ENCODE measurements at regions not wholly inside any gene's neighbourhood (a gene's known extent, or its start where the extent isn't known, plus 50 kb on each side); places are given as distances from the start of the nearest gene placed in this dataset.

DNA sequence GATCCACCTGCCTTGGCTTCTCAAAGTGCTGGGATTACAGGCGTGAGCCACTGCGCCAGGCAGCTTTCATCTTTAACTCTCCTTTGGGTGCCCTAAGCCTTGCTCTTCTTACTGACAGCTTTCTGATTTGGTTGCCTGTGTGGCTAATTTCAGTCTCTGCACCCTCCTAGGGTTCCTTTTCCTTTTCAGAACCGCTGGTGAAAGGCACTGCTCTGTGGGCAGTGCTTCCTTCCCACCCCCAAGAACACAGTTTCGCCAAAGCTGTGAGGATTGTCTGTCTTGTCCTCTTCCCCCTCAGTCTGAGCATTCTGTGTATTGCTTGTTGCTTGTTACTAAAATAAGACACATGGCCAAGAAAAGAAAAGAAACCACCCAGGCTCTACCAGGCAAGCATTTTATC, 101.4 kb upstream of the FRMPD3 start:
- Histone ChIP-seq H3K4me3 (ENCODE audit: low read length, poor library complexity, severe bottlenecking) (no peak overlapping the region), H4K20me1 (ENCODE audit: insufficient read depth, low read length, poor library complexity, severe bottlenecking) (no peaks in the 10 kb centered on the region), H3K9me2 (replicated peaks; ENCODE audit: low read depth, low read length) (no peaks in the 10 kb centered on the region), H3K27me3 (ENCODE audit: insufficient read depth, low read length, poor library complexity, severe bottlenecking) (no peaks in the 10 kb centered on the region), H3F3A (ENCODE audit: low read depth) (no peaks in the 10 kb centered on the region), H3K36me3 (ENCODE audit: insufficient read depth, low read length) (no peaks in the 10 kb centered on the region), H3K4me2 (ENCODE audit: low read depth, low read length, poor library complexity, severe bottlenecking) (no peak overlapping the region), H3K9ac (ENCODE audit: low read depth, low read length, poor library complexity, severe bottlenecking) (no peak overlapping the region), H3K79me2 (ENCODE audit: insufficient read depth, low read length) (no peaks in the 10 kb centered on the region), H3K4me1 (ENCODE audit: insufficient read depth, low read length, poor library complexity, severe bottlenecking) (no peaks in the 10 kb centered on the region), H3K9me3 (ENCODE audit: insufficient read depth, low read depth, low read length) (no peaks in the 10 kb centered on the region), H2AFZ (ENCODE audit: low read length) (no peak overlapping the region)
- TF ChIP-seq CTCF (conservative IDR thresholded peaks at IDR 0.05; ENCODE audit: low read length) (no peak), EZH2phosphoT487 (IDR thresholded peaks at IDR 0.05; ENCODE audit: borderline replicate concordance) (no peak)

GRCh38 chrX:107348990-107349389, 100.5 kb upstream of the FRMPD3 start:
- Histone ChIP-seq H3F3A (ENCODE audit: low read depth) (no peaks in the 10 kb centered on the region), H3K9me2 (replicated peaks; ENCODE audit: low read depth, low read length) (no peaks in the 10 kb centered on the region), H3K9me3 (ENCODE audit: insufficient read depth, low read depth, low read length) (no peaks in the 10 kb centered on the region), H3K4me2 (ENCODE audit: low read depth, low read length, poor library complexity, severe bottlenecking) (no peak overlapping the region), H2AFZ (ENCODE audit: low read length) (no peak overlapping the region), H3K9ac (ENCODE audit: low read depth, low read length, poor library complexity, severe bottlenecking) (no peak overlapping the region), H4K20me1 (ENCODE audit: insufficient read depth, low read length, poor library complexity, severe bottlenecking) (no peaks in the 10 kb centered on the region), H3K4me1 (ENCODE audit: insufficient read depth, low read length, poor library complexity, severe bottlenecking) (no peaks in the 10 kb centered on the region), H3K4me3 (ENCODE audit: low read length, poor library complexity, severe bottlenecking) (no peak overlapping the region), H3K79me2 (ENCODE audit: insufficient read depth, low read length) (no peaks in the 10 kb centered on the region), H3K27me3 (ENCODE audit: insufficient read depth, low read length, poor library complexity, severe bottlenecking) (no peaks in the 10 kb centered on the region), H3K36me3 (ENCODE audit: insufficient read depth, low read length) (no peaks in the 10 kb centered on the region)
- no peak for TF ChIP-seq EZH2phosphoT487 (IDR thresholded peaks at IDR 0.05; ENCODE audit: borderline replicate concordance)
- no peak for TF ChIP-seq CTCF (conservative IDR thresholded peaks at IDR 0.05; ENCODE audit: low read length)

- Histone ChIP-seq H3K79me2 (ENCODE audit: insufficient read depth, low read length) (no peaks in the 10 kb centered on the region), H3K27me3 (ENCODE audit: insufficient read depth, low read length, poor library complexity, severe bottlenecking) (no peaks in the 10 kb centered on the region), H3K9ac (ENCODE audit: low read depth, low read length, poor library complexity, severe bottlenecking) (no peak overlapping the region), H3K36me3 (ENCODE audit: insufficient read depth, low read length) (no peaks in the 10 kb centered on the region), H3K9me3 (ENCODE audit: insufficient read depth, low read depth, low read length) (no peaks in the 10 kb centered on the region), H3K4me3 (ENCODE audit: low read length, poor library complexity, severe bottlenecking) (no peak overlapping the region), H4K20me1 (ENCODE audit: insufficient read depth, low read length, poor library complexity, severe bottlenecking) (no peaks in the 10 kb centered on the region), H3K4me2 (ENCODE audit: low read depth, low read length, poor library complexity, severe bottlenecking) (no peak overlapping the region), H3K9me2 (replicated peaks; ENCODE audit: low read depth, low read length) (no peaks in the 10 kb centered on the region), H3K4me1 (ENCODE audit: insufficient read depth, low read length, poor library complexity, severe bottlenecking) (no peaks in the 10 kb centered on the region), H2AFZ (ENCODE audit: low read length) (no peak overlapping the region), H3F3A (ENCODE audit: low read depth) (no peaks in the 10 kb centered on the region)
- TF ChIP-seq EZH2phosphoT487 (IDR thresholded peaks at IDR 0.05; ENCODE audit: borderline replicate concordance): no peak
- no peak for TF ChIP-seq CTCF (conservative IDR thresholded peaks at IDR 0.05; ENCODE audit: low read length)
Measured at GRCh38 chrX:107355533-107355932, 93.9 kb upstream of the FRMPD3 start.
